Colon (tissue), 2 donors: ENCODE measurements at regions not wholly inside any gene's neighbourhood (a gene's known extent, or its start where the extent isn't known, plus 50 kb on each side); places are given as distances from the start of the nearest gene placed in this dataset.

Experiments
- FAIRE-seq: peaks from 2 replicates; lab custom pipeline; 2012; peaks lifted over from hg19 to GRCh38; lab: Jason Lieb, UNC
- donor health status: control.
- donor health status: control.

- FAIRE-seq = no peak
Observed at GRCh38 chr11:15699978-15700377, 585.3 kb downstream of the INSC start.

DNA sequence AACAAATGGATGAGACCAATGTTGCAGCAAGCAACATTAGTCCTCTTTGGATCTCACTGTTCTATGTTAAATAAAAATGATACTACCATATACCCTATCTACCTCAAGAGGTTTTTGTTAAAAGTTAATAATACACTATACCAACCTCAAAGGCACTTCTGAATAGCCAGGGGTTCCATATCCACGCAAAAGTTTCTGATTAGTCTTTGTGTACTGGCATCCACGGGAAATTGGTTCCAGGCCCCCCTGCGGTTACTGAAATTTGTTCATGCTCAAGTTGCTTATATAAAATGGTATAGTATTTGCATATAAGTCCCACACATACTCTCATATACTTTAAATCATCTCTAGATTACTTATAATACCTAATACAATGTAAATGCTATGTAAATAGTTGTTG, 585.7 kb downstream of the INSC start:
- no peak for FAIRE-seq

DNA sequence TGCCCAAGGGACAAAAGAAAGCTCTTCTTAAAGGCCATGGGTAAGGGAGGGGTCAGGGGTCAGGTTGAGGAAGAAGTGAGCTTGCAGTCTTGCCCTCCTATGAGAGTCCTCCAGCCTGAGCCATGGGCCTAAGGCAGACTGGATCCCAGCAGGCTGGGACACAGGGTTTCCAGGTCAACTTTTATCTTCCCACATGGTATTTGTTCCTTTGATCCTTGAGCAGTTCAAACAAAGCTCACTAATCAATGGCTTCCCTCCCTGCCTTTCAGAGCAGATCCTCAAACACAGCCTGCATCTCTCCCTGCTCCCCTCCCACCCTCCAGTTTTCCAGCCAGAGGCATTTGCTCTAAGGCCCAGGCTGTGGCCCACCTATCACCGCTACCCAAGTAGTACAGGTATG, 589.3 kb downstream of the INSC start:
- FAIRE-seq = no peak

DNA sequence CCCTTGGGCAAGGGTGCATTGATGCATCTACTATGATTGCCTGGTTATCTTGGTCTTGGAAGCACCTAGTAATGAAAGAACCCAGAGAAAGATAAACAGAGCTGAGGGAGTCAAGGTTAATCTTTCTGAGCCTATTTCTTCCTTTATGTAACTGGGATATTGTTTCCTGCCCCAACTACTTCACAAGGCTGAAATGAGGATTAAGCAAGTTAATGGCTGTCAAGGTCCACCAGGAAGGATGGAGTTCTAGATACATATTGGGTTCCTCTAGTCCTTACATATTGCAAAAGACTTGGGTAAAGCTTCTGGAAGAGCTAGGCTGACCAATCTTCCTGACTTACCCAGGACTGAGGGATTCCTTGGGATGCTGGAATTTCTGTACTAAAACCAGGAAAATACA, 589.8 kb downstream of the INSC start:
- no peak for FAIRE-seq

DNA sequence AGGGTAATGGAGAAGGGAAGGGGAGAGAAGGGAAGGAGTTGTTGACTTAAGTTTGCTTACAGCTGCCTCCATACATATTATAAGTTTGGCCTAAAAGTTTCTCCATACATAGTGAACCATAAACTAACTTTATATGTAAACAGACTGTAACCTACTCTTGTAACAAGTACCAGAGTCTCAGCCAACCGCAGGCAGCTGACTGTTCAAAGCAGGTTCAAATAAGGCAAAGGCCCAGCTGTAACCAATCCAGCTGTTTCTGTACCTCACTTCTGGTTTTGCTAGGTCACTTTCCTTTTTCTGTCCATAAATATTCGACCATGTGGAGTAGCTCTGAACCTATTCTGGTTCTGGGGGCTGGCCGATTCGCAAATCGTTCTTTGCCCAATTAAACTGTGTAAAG, 591.2 kb downstream of the INSC start:
- no peak for FAIRE-seq

- no peak for FAIRE-seq
Observed at GRCh38 chr11:15707194-15707593, 592.5 kb downstream of the INSC start.

GRCh38 chr11:15707971-15708370, 593.2 kb downstream of the INSC start:
- FAIRE-seq = no peak

GRCh38 chr11:15710580-15711275, 596.0 kb downstream of the INSC start:
- no peak for FAIRE-seq

DNA sequence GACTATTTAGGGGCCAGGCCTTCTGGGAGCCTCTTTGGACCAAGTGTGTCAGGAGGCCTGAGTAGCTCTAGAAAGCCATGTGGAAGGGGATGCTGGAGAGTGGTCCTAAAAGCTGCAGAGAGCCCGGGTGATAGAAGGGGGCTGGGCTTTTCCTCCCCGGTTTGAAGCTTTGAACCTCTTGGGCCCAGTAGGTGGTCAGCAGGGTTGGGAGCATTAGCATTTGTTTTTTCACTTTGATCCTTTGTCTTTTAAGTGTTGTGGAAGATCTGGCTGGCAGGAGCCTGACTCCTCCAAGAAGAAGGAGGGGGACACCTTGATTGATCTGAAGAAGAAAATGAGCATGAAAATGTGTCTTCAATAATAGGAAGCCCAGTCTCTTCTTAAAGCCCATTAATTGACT, 596.6 kb downstream of the INSC start:
- no peak for FAIRE-seq

DNA sequence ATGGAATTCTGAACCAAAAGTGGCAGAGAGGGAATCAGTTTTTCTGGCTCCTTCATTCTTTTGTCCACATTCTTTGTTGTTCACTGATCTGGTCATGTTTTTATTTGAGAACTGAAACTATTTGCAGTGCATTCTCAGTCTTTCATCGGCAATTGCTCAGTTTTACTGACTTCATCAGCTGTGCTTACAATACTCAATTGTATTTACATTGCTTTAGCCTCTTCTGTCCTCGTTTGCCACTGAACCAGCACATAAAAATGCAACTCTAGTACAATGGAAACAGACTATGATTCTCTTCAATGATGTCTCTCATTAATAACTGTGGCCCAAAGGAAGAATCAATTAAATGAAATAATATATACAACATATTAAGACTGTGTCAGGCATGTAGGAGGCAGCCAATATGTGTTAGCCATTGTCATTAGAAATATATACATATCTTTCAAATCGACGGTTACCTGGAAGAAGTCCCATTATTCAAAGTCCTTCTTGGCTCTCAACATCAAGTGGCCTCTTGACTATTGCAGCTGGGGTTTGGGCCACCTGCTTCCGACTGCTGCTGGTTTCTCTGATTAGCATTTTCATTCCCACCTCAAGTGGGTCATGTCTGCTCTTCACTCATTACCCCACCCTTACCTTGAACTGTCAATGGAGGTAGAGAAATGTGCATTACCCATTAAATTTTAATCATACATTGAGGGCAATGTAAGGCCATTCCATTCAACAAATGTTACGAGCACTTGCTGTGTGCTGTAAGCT, 600.1 kb downstream of the INSC start:
- no peak for FAIRE-seq

- no peak for FAIRE-seq
Observed at GRCh38 chr11:15716550-15716949, 601.8 kb downstream of the INSC start.

GRCh38 chr11:15720460-15720859, 605.7 kb downstream of the INSC start:
- no peak for FAIRE-seq

DNA sequence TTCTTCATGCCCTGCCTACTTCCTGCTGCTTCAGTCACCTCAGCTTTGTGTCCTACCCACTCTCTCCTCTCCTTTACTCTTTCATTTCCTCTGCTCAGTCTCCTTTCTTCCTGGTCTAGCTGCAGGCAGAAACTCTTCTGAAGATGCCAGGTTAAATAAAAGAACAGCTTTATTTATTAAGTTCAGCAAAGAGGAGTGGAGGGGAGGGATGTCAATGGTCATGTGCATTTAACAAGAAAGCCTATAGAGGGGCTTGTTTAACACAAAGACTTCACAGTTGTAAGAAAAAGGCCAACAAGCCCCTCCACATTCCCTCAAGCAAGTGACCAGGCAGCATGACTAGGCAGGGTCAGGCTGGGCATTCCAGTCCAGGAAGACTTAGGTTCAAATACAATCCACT, 609.2 kb downstream of the INSC start:
- FAIRE-seq = no peak

- no peak for FAIRE-seq
Observed at GRCh38 chr11:15724601-15725000, 609.9 kb downstream of the INSC start.

- no peak for FAIRE-seq
Observed at GRCh38 chr11:15725246-15725645, 610.5 kb downstream of the INSC start.

- no peak for FAIRE-seq
Observed at GRCh38 chr11:15726221-15726746, 611.6 kb downstream of the INSC start.

DNA sequence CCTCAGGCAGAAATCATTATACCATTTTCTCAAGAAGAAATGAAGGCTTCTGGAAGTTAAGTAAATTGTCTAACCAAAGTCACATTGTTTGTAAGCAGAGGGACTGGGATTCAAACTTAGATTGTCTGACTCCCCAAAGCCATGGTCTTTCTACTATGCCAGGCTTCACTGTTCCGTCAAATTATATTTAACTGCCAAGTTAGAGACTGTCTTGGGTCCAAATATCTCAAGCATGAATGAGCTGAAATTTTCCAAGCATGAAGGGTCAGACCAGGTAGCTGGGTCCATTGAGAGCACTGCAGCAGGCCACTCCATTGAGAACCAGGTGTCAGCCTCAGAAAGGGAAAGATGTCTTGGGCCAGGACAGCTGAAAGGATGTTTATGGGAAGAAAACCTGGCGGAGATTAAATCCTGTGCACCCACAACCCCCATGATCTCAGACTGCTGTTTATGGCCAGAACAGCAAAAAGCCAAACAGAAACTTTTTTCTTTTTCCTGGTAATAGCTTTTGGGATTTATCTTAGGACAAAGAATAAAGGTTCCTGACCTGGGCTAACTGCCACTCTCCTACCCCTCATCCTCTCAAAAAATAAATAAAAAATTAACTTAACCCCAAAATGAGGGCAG, 612.3 kb downstream of the INSC start:
- FAIRE-seq = no peak

DNA sequence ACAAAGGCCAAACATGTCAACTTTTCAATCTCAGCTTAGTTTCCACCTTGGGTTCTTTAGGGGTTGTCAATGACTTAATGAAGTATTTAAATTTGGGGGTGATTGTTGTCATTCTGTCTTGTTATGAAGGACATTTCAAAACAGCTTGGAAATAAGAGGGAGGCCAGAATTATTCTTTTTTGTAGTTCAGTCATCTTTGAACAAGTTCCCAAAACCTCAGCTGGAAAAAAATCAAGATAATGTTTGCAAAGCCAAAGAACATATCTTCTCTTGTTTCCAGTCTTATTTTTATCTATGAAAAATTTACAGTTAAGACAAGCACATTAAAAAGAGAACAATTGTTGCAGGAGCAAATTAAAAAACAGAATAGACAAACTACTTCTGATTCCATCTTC, 612.8 kb downstream of the INSC start:
- FAIRE-seq = no peak

- FAIRE-seq = no peak
Observed at GRCh38 chr11:15728207-15728606, 613.5 kb downstream of the INSC start.

GRCh38 chr11:15730263-15730994, 615.7 kb downstream of the INSC start:
- no peak for FAIRE-seq

DNA sequence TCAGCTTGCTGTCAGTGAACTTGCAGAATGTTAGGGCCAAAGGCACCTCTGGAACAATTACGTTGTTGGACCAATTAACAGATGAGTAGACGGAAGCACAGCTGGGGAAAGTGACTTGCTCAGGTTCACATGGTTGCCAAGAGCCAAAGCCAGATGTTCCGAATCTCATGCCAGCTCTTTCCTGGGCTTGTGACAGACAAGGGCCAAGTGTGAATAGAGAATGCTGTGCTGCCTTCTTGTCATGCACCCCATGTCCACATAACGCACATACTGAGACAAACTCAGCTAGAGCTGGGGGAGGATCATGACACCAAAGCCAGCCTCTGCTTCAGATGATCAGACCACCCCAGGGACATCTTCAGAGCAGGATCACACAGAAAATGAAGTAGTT, 616.3 kb downstream of the INSC start:
- FAIRE-seq = no peak

DNA sequence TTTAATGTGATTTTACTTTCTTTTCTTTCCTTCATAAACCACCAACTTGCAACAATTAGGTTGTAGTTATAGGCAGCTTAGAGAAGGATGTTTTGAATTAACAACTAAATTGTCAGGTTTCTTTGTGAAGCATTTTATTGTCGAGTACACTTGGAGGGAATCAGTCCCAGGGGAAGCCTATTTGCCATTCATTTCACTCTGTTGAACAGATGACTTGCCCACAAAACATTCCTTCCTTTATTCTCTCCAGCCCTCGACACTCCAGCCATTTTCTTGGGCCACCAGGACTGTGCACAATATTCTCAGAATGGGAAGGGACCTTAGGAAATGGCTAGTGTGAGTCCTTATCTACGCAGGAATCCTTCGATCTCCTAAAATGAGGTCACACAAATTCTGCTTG, 620.6 kb downstream of the SOX6 start:
- no peak for FAIRE-seq

- no peak for FAIRE-seq
Observed at GRCh38 chr11:15737320-15737719, 619.0 kb downstream of the SOX6 start.
